H1 (cell line): ENCODE measurements at regions not wholly inside any gene's neighbourhood (a gene's known extent, or its start where the extent isn't known, plus 50 kb on each side); places are given as distances from the start of the nearest gene placed in this dataset.

Source experiments
- RAD21 ChIP-seq, 2 experiments: IDR thresholded peaks in 1 of 2; conservative IDR thresholded peaks in 1 of 2; 2 replicates each; pipeline ENCODE4 v1.6.1; 2011; ENCODE audit warnings: low read depth in 2 of 2, low read length in 2 of 2, improper control_type of control experiment in 1 of 2, inconsistent platforms in 1 of 2, mild to moderate bottlenecking in 1 of 2, moderate library complexity in 1 of 2
- SAP30 ChIP-seq: fragments of 300-600 bp; sonication (generic); IDR thresholded peaks from 2 replicates; pipeline ENCODE4 v1.7.1; 2012; ENCODE audit warnings: low read length, moderate library complexity, mild to moderate bottlenecking, inconsistent platforms; ENCODE audit not compliant: insufficient read depth, insufficient replicate concordance
- TF ChIP-seq, protein P1 (sequence below): IDR thresholded peaks from 2 replicates; pipeline ENCODE4 v1.6.1; 2012; ENCODE audit warnings: inconsistent platforms

DNA sequence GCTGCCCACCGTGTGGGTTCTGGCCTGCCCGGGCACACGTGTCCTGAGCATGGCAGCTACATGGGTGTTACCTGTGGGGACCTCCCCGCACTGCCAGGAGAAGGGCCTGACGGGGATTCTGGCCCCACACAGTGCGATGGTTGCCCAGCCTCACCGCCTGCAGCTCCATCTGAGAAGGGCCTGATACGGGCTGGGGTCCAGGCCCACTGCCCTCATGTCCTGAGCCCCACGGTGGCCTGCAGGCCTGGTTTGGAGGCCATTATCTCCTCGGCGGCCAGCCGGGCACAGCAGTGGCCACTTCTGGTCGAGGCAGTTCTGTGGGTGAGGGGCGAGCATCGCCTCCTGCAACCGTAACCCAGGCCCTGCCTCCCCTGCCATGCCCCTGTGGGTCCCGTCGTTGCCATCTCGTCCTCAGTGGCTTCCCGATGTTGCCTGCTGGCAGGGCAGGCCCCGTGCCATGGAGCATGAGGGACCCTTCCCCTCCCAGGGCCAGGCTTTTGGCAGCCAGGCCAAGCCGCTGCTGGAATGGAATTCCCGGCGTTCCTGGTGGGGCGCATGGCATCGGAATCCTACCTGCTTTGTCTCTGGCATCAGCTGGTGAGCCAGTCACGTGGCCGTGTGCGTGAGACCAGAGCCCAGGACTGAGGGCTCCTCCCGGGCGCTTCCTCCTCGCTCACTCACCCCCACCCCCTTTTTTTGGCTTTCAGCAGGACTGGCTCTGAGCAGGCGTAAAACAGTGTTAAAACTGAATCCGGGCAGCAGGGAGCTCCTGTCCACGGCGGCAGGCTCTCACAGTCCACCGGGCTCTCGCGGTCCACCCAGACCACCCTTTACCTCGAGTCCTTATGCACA is 71.9 kb upstream of the PPARA start (continued):
- TF ChIP-seq SAP30 (no peak), RAD21 (IDR thresholded peaks at IDR 0.05 in 1 of 2, conservative IDR thresholded peaks at IDR 0.05 in 1 of 2; ENCODE audit: low read depth in 2 of 2, low read length in 2 of 2) (no peak)
- TF ChIP-seq, protein P1, sequence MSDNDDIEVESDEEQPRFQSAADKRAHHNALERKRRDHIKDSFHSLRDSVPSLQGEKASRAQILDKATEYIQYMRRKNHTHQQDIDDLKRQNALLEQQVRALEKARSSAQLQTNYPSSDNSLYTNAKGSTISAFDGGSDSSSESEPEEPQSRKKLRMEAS = peak; percentile 61; the same call in 1 of the 2 replicates
